ENCODE measurements at regions not wholly inside any gene's neighbourhood (a gene's known extent, or its start where the extent isn't known, plus 50 kb on each side); places are given as distances from the start of the nearest gene placed in this dataset.

- no peak for TF ChIP-seq CTCF (IDR thresholded peaks at IDR 0.05)
- TF ChIP-seq POLR2A (IDR thresholded peaks at IDR 0.05) = no peak
Observed at GRCh38 chr16:64648282-64648681, 473.6 kb downstream of the CDH11 start.
